AG04449 (cell line): ENCODE measurements at regions not wholly inside any gene's neighbourhood (a gene's known extent, or its start where the extent isn't known, plus 50 kb on each side); places are given as distances from the start of the nearest gene placed in this dataset.

Experiments
- CTCF ChIA-PET: fragments of 350-600 bp; formaldehyde crosslinking; extraction: SDS; loops from one replicate; lab custom pipeline; 2021; ENCODE audit warnings: antibody characterized with exemption; lab: Yijun Ruan, JAX
- POLR2A ChIA-PET: fragments of 400-600, 350-600 bp; formaldehyde crosslinking; extraction: SDS; loops from one replicate; lab custom pipeline; 2020; ENCODE audit warnings: antibody characterized with exemption, inconsistent platforms; lab: Yijun Ruan, JAX
- DNase-seq: peaks from one replicate; pipeline ENCODE4 v3.0.0-alpha.2; 2010; ENCODE audit warnings: low read depth, low spot score
- H3K4me3 ChIP-seq: 2 replicates; pipeline ENCODE4 v1.5.1; 2011; ENCODE audit warnings: low read depth, mild to moderate bottlenecking, control low read depth, low read length
- CTCF ChIP-seq: IDR thresholded peaks from one replicate; pipeline ENCODE4 v1.5.1; 2011; ENCODE audit warnings: mild to moderate bottlenecking, moderate library complexity, low read length, control low read depth, inconsistent platforms; ENCODE audit not compliant: insufficient read depth; ENCODE audit errors: missing control alignments

- no peak overlapping the region for H3K4me3 ChIP-seq
- TF ChIP-seq CTCF = no peak
- CTCF ChIA-PET = no interaction called here
- DNase-seq = no peak
- POLR2A ChIA-PET = no interaction called here
Measured at GRCh38 chr9:17846948-17847655, 268.2 kb downstream of the SH3GL2 start.

- TF ChIP-seq CTCF = no peak
- POLR2A ChIA-PET = no interaction called here
- H3K4me3 ChIP-seq = no peak overlapping the region
- CTCF ChIA-PET = no interaction called here
- no peak for DNase-seq
Measured at GRCh38 chr9:17847908-17848307, 269.0 kb downstream of the SH3GL2 start.

- H3K4me3 ChIP-seq = no peak overlapping the region
- TF ChIP-seq CTCF = no peak
- CTCF ChIA-PET = no interaction called here
- POLR2A ChIA-PET = no interaction called here
- DNase-seq = no peak
Measured at GRCh38 chr9:17852108-17852507, 273.2 kb downstream of the SH3GL2 start.

- POLR2A ChIA-PET = no interaction called here
- CTCF ChIA-PET = no interaction called here
- no peak for TF ChIP-seq CTCF
Measured at GRCh38 chr9:17854487-17854886, 275.6 kb downstream of the SH3GL2 start.

GRCh38 chr9:17856995-17857394, 278.1 kb downstream of the SH3GL2 start:
- ChIA-PET POLR2A (no interaction called here), CTCF (no interaction called here)
- TF ChIP-seq CTCF = no peak
- no peak for DNase-seq
- H3K4me3 ChIP-seq = no peak overlapping the region

More at GRCh38 chr9:17854487-17854886, 275.6 kb downstream of the SH3GL2 start:
- DNase-seq = no peak
- H3K4me3 ChIP-seq = no peak overlapping the region

GRCh38 chr9:17859228-17859627, 280.4 kb downstream of the SH3GL2 start:
- TF ChIP-seq CTCF = no peak
- ChIA-PET CTCF (no interaction called here), POLR2A (no interaction called here)
- DNase-seq = no peak
- H3K4me3 ChIP-seq = no peak overlapping the region
